GM21423 (cell line): ENCODE measurements at regions not wholly inside any gene's neighbourhood (a gene's known extent, or its start where the extent isn't known, plus 50 kb on each side); places are given as distances from the start of the nearest gene placed in this dataset.

Source experiments
- ATAC-seq: cut with Tn5 transposase; IDR thresholded peaks from one replicate; pipeline ENCODE4 v1.9.1; 2021; ENCODE audit warnings: mild to moderate bottlenecking, moderate library complexity; ENCODE audit not compliant: unreplicated experiment

GRCh38 chr22:49426618-49427266 is 400.9 kb downstream of the BRD1 start:
- no peak for ATAC-seq

GRCh38 chr22:49426098-49426497 is 401.6 kb downstream of the BRD1 start:
- ATAC-seq: no peak

GRCh38 chr22:49425356-49425755 is 402.3 kb downstream of the BRD1 start:
- ATAC-seq: no peak

GRCh38 chr22:49424893-49425270 is 402.8 kb downstream of the BRD1 start:
- ATAC-seq: no peak

- ATAC-seq: no peak
Observed at GRCh38 chr22:49423125-49423650, 404.5 kb downstream of the BRD1 start.

GRCh38 chr22:49422701-49423100 is 405.0 kb downstream of the BRD1 start:
- ATAC-seq: no peak

GRCh38 chr22:49420651-49421050 is 407.0 kb downstream of the BRD1 start:
- no peak for ATAC-seq

- no peak for ATAC-seq
Observed at GRCh38 chr22:49419661-49420060, 408.0 kb downstream of the BRD1 start.

GRCh38 chr22:49418943-49419342 is 408.7 kb downstream of the BRD1 start:
- ATAC-seq: no peak

- no peak for ATAC-seq
Observed at GRCh38 chr22:49418341-49418894, 409.3 kb downstream of the BRD1 start.

GRCh38 chr22:49417833-49418232 is 409.8 kb downstream of the BRD1 start:
- ATAC-seq: no peak

- no peak for ATAC-seq
Observed at GRCh38 chr22:49417326-49417725, 410.3 kb downstream of the BRD1 start.

GRCh38 chr22:49415151-49415951 is 412.3 kb downstream of the BRD1 start:
- no peak for ATAC-seq

- no peak for ATAC-seq
Observed at GRCh38 chr22:49413551-49413950, 414.1 kb downstream of the BRD1 start.

GRCh38 chr22:49413146-49413545 is 414.5 kb downstream of the BRD1 start:
- no peak for ATAC-seq

GRCh38 chr22:49412236-49412635 is 415.4 kb downstream of the BRD1 start:
- no peak for ATAC-seq

GRCh38 chr22:49411236-49411635 is 416.4 kb downstream of the BRD1 start:
- no peak for ATAC-seq

- no peak for ATAC-seq
Observed at GRCh38 chr22:49408102-49408836, 419.4 kb downstream of the BRD1 start.

GRCh38 chr22:49406879-49407587 is 420.6 kb downstream of the BRD1 start:
- no peak for ATAC-seq

GRCh38 chr22:49406047-49406650 is 421.5 kb downstream of the BRD1 start:
- no peak for ATAC-seq
